SKM-1 (cell line): ENCODE measurements at regions not wholly inside any gene's neighbourhood (a gene's known extent, or its start where the extent isn't known, plus 50 kb on each side); places are given as distances from the start of the nearest gene placed in this dataset.

Experiments used
- DNase-seq: peaks from one replicate; lab custom pipeline; 2025; ENCODE audit not compliant: unreplicated experiment; lab: John Stamatoyannopoulos, UW

DNA sequence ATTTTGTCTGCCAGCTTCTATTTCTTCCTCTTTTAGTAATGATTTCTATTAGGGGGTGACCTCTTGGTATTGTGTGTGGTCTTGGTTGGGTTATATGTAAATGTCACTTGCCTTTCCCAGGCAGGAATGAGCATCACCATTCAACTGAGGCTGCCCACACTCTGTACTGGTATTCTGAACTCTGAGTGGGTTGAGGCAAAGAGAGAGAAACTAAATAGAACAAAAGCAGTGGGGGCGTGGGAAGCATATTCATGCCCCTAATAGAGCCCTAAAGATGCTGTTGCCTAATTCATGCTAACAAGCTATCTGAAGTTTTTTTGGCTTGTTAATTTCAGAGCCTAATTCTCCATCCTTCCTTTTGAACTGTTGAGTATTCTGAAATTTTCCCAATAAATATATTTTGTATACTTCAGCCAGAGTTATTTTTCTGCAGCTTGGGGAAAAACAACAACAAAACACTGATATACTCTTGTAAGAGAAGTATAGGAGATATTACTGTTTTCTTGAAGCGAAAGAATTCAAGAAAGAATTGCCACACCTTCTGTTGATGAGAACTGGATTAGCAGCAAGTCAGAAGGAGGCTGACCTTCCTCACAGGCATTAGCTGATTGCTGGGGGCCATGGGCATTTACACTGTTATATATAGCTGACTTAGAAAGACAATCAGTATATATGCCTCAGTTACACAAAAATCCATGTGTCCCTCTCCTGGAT is 315.8 kb upstream of the KLF12 start:
- no peak for DNase-seq

DNA sequence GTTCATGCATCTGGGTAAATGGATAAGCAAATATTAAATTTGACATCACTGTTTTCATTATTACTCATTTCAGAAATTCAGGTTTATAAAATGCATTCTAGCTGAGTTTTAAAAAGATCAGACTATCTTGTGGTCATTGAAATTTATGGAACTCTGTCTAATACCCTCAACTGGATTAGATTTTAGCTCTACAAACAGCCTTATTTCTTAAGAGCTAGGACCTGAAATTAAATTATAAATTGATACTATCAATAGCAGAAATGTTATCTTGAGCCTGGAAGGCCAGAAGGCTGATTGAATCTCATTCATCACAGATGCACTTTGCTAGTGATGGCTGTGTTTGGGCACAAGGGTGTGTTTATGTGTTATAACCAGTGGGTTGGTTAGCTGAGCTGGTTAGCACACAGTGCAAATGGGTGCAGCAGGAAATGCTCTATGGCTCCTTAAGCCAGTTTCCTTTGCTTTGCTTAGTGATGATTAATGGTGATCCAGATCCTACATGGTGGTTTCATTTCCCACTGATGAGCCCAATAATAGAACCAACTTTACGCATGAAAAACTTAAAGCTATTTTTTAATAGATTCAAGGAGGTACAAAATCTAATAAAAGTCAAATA is 310.8 kb upstream of the KLF12 start:
- DNase-seq: no peak

DNA sequence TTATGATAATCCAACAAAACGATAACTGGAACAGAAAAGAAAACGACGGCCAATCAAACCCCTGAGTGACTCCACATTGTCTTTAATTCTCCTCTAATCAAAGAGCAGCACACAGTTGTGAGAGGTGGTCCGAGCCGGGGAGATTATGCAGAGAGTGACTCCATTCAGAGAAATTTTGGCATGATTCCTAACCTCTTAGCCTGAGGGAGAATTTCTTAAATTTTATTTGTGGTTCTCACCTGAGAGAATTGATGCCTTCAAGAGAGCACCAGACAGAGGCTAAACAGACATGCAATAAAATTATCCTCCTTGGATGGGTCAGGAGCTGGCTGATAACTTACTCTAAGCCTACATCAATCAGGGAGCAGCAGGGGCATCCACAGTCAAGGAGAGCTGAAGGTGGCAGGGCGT is 310.0 kb upstream of the KLF12 start:
- DNase-seq: no peak

DNA sequence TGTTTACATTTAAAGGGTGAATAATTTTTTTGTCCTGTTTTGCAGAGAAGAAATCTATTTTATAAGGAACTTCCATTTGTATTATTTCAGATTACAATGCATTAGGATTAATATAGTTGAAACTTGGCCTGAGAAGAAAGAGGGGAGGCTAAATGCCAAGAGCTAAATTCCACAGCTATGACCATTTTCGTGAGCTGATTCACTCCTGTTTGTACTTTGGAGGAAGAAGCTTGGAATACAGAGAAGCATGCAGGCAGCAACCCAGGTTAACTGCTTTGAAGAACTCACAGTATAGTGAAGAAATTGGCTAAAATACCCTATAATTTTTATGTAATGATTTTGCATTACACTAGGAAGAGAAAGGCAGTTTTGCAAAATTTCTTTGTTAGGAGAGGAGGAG is 309.4 kb upstream of the KLF12 start:
- no peak for DNase-seq

DNA sequence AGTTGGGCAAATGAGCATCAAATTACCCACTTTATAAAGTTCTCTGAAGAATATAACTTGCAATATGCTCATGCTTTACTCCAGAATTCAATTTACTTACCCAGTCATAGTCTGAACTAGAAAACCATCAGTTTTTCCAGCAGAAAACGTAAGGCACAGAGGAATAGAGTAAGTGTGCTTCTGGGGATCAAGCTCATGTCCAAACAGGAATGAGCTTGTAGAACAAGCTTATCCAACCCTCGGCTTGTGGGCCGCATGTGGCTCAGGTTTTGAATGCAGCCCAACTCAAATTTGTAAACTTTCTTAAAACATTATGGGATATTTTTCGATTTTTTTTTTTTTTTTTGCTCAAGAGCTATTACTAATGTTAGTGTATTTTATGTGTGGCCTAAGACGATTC is 308.5 kb upstream of the KLF12 start:
- no peak for DNase-seq

DNA sequence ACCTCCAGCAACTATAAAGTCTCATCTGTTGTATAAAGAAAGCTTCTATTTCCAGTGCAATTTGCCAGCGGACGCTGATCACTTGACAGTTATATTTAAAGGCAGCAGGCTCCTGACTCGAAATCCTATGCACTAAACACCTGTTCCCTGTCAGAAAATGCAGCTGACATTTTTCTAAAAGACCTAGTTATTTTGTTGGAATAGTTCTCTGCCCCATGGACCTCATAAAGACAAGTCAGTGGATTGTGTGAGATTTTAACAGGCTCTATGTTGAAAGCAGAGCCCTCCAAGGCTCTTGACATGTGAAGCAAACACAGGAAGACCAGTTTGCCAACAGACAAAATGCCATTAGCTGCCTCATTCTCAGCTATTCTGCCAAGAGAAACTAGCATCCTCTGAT is 304.7 kb upstream of the KLF12 start:
- no peak for DNase-seq

DNA sequence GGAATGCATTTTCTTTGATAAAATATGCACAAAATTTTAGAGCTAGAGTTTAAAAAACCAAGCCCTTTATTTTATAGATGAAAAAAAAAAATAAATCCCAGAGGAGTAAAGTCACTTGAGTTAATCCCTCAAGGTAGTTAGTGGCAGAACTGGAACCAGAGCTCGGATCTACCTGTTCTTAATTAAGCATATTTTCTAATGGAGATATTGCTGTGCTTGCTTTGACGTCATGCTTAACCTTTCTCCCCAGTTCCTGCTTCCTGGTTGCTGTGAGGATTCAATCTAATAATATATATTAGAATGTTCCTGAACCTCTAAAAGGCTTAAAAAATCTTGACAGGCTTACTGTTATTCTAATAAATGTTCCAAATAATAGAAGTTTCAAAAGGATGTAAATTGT is 300.6 kb upstream of the KLF12 start:
- DNase-seq: no peak

DNA sequence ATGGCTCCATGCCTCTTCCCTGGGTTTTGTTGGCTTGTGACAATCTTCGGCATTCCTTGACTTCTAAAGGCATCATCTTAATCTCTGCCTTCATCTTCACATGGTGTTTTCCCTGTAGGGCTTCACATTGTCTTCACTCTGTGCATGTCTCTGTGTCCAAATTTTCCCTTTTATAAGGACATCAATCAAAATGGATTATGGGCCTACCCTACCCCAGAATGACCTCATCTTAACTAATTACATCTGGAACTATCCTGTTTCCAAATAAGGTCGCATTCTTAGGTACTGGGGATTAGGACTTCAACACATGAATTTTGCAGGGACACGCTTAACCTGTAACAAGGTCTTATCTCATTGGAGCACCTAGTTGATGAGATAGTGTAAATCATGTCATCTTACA is 290.3 kb upstream of the KLF12 start:
- DNase-seq: no peak

DNA sequence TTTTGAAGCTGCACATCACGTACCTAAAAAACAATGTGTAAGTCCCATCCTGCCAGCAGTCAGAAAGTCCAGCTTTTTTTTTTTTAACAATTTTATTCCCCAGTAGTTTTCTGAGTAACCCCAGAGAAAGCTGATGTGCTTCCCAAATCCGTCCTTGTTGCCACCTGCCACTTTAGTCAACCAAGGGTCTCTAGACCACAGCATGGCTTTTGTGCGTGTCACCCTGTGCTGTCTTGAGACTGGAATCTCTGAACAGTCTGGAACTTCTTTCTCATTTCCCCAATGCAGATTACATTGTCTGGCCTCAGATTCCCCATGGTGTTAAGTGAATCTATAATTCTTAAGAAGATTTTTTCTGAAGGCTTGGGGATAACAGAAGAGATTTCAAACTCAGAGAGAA is 289.2 kb upstream of the KLF12 start:
- no peak for DNase-seq

DNA sequence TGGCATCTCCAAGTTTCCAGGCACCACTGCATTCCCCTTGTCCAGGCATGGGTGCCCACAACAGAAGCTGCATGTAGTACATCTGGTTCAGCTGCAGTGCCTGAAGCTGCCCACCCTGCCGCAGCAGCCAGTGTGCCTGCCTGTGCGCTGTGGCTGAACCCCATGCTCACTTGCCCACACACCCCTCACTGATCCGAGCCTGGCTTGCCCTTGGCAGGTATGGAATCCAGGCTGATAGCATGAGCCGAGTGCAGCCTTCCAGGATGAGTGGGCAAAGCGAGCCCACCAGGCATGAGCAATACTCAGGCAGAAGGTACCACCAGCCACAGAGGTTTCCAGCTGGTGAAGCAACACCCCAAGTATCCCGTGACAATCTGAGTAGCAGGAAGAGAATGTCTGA is 280.3 kb upstream of the KLF12 start:
- DNase-seq: no peak

DNA sequence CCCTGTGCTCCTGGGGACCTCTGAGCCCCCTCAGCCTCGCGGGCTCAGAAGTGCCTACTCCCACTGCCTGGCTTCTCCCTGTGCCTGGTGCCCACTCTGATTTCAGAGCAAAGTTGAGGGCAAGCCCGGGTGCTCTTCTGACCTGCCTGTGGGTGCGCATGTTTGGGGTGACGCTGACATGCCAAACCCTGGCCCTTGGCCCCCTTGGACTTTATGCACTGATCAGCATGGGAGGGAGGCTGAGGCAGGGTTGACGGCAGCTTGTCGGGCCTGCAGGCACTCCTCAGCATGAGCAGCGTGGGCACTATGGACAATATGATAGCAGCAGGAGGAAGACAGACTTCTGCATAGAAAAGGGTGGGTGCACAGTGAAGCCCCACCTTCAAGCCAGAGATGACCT is 279.3 kb upstream of the KLF12 start:
- DNase-seq: no peak

DNA sequence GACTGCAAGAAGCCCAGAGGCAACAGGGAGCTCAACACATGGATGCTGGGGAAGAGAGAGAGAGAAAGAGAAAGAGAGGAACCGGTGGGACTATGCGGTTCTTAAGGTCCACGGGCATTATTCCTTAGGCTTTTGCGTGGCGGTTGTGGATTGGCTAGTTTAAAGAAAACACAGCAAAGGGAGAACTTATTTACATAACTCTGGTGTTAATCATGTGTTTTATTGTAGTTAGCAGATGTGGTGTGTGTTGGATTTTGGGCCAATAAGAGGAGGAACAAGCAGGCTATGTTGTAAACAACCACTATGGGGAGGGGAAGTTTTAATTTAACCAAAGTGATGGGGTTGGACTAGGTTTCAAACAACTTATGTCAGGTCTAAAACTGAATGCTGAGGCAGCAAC is 275.3 kb upstream of the KLF12 start:
- DNase-seq: no peak

DNA sequence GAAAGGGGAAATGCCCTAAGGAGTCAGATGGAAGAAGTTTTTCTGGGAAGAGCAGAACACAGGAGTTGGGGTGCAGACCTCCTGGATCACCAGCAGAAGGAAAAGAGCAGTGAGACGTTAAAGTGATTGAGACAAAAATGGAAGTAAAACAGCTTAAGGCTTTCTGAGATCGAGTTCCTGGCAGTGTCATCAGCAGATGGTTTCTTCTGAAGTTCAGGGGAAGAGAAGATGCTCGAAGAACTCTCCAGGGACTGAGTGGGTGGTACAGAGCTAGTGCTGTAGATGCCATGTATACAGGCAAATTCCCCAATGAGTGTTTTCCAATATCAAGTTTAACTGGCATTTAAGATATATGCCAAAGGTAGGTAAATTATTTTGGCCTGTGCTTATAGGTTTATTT is 272.2 kb upstream of the KLF12 start:
- DNase-seq: no peak

DNA sequence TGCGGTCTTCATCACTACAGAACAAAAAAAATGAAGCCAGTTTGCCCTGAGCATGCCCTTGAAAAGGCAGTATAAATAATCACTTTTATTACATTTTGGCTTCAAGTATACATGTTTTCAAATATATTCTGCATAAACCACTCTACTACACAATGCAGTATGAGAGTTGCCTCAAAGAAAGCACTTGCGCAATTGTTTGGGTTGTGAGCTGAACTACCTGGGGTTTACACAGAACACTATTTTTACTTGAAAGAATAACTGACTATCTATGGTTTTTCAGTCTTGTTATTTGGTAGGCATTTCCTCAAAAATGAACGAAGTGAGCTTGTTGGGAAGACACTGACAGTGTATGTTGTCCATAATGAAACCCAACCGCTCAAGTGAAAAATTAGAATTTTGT is 264.4 kb upstream of the KLF12 start:
- DNase-seq: no peak

DNA sequence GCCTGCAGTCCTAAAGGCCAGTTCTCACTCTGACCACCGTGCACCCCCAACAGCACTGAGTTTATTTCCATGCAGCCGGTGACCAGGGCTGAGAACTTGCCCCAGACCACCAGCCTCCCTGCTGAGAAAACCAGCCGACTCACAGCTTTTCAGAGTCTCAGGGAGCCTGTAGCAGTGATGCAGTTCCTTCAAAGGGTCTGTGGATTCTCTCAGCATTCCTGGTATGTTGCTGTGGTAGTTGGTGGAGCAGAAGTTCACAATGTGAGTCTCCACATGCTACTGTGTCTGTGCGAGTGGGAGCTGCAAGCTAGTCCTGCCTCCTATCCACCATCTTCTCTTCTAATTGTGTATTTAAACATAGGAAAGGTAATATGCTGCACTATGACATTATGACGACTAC is 254.9 kb upstream of the KLF12 start:
- no peak for DNase-seq

DNA sequence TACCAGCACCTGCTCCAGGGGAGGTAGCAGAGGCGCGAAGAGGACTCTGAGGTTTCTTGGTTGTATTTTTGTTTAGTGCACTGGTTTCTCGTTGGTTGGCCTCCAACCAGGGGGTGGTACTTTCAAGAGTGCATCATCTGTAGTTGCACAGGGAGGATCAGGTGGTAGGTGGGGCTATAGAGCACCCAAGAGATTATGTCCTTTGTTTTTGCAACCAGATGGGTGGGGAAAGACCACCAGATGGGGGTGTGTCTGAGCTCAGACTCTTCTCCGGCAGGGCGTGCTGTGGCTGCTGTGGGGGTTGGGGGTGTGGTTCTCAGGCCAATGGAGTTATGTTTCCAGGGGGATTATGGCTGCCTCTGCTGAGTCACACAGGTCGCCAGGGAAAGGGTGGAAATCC is 254.4 kb upstream of the KLF12 start:
- DNase-seq: no peak

DNA sequence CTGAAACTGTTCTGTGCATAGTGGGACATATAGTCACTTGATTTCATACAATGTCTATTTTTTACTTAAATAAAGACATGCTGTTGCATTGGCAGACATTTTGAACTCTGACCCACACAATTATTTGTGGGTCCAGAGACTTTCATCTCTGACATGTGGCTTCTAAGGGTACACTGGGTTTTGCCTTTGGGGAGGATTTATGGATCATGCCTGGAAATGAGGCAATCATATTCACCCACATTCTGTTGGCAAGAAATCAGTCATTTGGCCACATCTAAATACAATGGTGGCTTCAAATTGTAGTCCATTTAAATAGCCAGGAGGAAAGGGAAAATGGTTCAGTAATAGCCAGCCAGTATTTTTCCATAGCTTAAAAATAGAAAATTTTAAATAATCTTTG is 238.3 kb upstream of the KLF12 start:
- DNase-seq: no peak

DNA sequence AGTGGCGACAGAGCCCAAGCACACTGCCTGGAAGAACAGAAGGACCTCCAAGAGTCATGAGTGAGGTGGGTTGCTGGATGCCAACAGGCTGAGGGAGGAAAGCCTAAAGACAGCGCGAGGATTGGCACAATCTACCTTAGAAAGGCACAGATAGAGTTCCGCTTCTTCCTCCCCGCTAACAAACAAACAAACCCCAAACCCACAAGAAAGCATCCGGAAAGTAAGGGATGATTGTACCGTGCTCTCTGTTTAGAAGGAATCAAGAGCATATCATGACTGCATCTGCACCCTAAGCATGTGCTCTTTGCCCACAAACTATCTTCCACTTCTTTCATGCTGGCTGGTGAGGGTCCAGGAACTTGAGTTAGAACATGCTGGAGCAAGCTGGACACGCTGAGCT is 233.0 kb upstream of the KLF12 start:
- no peak for DNase-seq

DNA sequence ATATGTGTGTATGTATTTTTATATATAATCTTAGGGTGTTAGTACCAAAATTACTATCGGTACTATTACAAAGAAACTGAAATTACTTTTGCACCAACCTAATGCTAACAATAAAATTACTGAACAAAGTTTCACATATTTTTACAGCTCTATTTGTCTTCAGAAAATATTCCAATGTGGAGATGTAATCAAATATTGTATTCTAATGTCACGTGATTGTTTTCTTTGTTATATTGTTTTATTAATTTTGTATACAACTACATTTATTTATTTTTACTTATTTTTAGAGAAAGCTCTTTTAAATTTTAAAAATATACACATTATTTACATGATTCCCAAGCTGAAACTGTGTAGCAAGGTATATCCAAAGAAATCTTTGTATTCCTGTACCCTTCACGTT is 227.1 kb upstream of the KLF12 start:
- DNase-seq: no peak

DNA sequence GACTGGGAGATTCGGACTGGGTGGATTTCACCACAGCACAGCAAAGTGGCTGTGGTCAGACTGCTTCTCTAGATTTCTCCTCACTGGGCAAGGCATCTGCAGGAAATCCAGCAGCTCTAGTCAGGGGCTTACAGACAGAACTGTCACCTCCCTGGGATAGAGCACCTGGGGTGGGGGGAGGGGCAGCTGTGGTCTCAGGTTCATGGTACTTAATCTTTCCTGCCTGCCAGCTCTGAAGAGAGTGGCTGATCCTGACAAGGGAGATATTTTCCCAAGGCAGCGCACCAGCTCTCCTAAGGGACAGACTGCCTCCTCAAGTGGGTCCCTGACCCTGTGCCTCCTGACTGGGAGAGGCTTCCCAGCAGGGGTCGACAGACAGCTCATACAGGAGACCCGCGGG is 212.8 kb upstream of the KLF12 start:
- no peak for DNase-seq

DNA sequence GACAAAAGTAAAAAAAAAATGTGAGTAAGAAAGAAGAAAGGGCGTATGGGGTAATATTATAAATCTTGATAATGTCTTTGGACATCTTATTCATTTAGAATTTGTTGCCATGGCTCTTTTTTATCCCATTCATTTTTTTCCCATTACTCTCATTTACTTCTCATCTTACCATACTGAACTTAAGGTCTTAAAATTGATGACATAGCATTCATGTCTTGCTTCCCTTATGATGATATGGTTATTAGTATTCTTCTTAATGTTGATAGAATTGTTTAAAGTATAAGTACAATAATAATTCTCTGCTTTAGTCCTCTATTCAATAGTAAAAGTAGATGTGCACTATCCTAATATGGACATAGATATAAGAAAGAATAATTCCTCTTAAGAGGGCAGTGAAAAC is 204.1 kb upstream of the KLF12 start:
- DNase-seq: no peak

DNA sequence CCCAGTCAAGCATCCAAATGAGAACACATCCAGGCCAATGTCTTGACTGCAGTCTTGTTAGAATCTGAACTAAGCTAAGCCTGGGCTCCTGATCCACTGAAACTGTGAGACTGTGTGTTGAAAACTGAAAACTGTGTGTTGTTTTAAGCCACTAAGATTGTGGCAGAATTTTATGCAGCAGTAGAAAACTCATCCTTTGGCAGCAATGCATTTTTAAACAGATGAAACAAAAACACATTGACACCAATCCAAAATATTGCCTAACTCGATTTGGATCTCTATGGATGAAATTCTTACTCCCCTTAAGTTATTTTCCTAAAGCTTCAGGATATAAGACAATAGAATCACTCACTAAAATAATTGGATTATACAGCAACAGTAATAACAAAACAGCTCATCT is 202.3 kb upstream of the KLF12 start:
- DNase-seq: no peak

DNA sequence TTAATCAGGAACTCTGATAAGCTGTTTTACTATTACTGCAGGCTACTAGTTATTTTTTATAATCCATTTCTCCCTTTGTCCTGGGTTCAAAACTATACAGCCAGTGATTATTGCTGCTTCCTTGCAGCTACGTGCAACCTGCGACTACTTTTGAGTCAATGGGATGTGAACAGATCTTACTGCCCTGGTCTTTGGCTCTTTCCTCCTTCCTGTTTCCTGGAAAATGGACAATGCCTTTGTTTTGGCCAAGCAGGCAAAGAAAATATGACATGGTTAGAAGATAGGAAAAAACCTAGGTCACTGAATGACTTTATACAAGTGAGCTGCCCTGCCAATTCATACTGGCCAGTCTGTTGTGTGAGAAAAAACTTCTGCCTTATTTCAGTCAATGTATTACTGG is 201.2 kb upstream of the KLF12 start:
- DNase-seq: no peak
